Right ventricle myocardium inferior (tissue), 1 donor: ENCODE measurements at regions not wholly inside any gene's neighbourhood (a gene's known extent, or its start where the extent isn't known, plus 50 kb on each side); places are given as distances from the start of the nearest gene placed in this dataset.
A peak's percentile ranks its signal among the peaks of the same experiment; 100 is the strongest.

Source experiments
- ATAC-seq: fragments of 200-7000 bp; cut with Tn5 transposase; one replicate; pipeline ENCODE4 v1.9.1; 2020; ENCODE audit warnings: mild to moderate bottlenecking, moderate library complexity
- DNase-seq: peaks from one replicate; pipeline ENCODE4 v3.0.0; 2021; ENCODE audit errors: missing footprints
- intact Hi-C: fragments of 100-400 bp; cut with DNase I; formaldehyde crosslinking; loops from one replicate; pipeline ENCODE4 v1.11.0; 2022
- donor health status: DM: no; HTN: yes; CAD: no; lungs with severe emphysema.

- ATAC-seq (no peak), DNase-seq (no peak)
- intact Hi-C loops: no loop called here
Observed at GRCh38 chr10:123569436-123570035, 96.6 kb upstream of the GPR26 start.

- no peak for ATAC-seq
- intact Hi-C loops: no loop called here
- DNase-seq: no peak
Observed at GRCh38 chr10:123570051-123570897, 95.9 kb upstream of the GPR26 start.

- ATAC-seq: no peak
- intact Hi-C loops: no loop called here
- no peak for DNase-seq
Observed at GRCh38 chr10:123570898-123571515, 95.1 kb upstream of the GPR26 start.

- ATAC-seq (no peak), DNase-seq (no peak)
- intact Hi-C loops: no loop called here
Observed at GRCh38 chr10:123571978-123572377, 94.2 kb upstream of the GPR26 start.

- intact Hi-C loops: no loop called here
- ATAC-seq: peak; percentile 48
- DNase-seq: no peak
Observed at GRCh38 chr10:123573236-123574108, 92.7 kb upstream of the GPR26 start.

DNA sequence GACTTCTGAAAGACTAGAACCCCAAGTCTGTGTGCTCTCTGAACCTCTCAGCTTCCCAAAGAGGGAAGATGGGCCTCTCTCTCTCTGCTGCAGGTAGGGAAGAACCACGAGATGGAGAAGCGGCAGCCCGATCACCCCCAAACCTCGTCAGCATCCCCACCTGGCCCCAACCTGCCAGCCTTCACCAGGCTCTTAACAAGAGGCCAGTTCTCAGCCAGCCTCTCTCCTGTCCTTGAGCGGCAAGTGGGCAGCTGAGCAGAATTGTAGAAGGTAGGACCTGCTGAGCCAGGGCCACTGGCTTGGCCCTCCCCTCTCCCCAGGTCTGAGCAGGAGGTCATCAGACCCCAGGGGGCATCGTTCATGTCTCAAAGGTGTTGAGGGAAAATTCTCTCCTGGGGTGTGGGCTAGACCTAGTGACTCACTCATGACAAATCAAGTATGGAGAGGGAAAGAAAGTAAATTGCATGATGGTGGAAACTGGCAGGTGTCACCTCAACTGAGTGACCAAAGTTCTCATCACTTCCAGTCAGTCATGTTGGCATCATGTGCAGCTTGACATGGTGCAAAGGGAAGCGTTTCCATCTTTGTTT lies 92.0 kb upstream of the GPR26 start:
- ATAC-seq: no peak
- intact Hi-C loops: no loop called here
- no peak for DNase-seq

- DNase-seq: no peak
- intact Hi-C loops: no loop called here
- no peak for ATAC-seq
Observed at GRCh38 chr10:123575105-123575504, 91.0 kb upstream of the GPR26 start.

DNA sequence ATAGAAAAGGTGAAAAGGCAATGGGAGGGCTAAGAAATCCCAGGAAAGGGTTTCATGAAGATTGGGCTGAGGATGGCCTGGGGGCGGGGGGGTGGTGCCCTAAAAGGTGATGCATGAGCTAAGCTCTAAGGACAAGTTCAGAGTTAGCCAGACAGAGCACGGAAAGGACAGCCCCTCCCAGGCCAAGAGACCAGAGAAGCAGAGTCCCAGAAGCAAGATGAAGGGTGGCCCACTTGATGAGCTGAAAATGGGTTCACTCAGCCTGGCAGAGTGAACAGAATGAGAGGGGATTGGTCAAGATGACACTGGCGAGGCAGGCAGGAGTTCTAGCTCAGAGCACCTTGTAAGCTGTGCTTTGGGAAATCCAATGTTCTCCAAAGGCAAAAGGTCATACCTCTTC lies 89.4 kb upstream of the GPR26 start:
- DNase-seq: no peak
- intact Hi-C loops: no loop called here
- no peak for ATAC-seq

- no peak for DNase-seq
- intact Hi-C loops: no loop called here
- ATAC-seq: no peak
Observed at GRCh38 chr10:123577921-123578461, 88.2 kb upstream of the GPR26 start.

GRCh38 chr10:123578721-123579120 lies 87.4 kb upstream of the GPR26 start:
- no peak for ATAC-seq
- intact Hi-C loops: no loop called here
- no peak for DNase-seq

DNA sequence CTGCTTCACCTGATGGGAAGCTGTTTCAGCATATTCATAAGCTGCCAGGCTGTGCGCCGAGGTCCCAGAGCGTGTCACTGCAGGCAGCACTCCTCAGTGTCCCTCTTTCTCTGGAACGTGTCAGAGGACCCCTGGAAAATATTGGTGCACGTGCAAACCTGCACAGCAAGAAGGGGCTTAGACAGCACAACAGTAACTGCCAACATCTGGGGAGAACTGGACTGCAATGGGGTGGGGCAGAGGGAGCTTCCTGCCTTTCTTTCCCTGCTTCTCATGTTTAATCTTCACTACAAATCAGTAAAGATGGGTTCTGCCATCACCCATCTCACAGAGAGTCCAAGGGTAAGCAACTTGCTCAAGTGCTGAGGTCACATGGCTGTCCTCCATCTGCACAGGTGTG lies 86.5 kb upstream of the GPR26 start:
- intact Hi-C loops: loop anchor here (5.0 kb wide), 1 partner anchor 808 kb away; no protein-coding TSS in a partner anchor
- ATAC-seq (no peak), DNase-seq (no peak)

GRCh38 chr10:123580426-123580825 lies 85.7 kb upstream of the GPR26 start:
- intact Hi-C loops: loop anchor here (5.0 kb wide), 1 partner anchor 807 kb away; no protein-coding TSS in a partner anchor
- DNase-seq (no peak), ATAC-seq (no peak)

- intact Hi-C loops: loop anchor here (5.0 kb wide), 1 partner anchor 806 kb away; no protein-coding TSS in a partner anchor
- ATAC-seq (no peak), DNase-seq (no peak)
Observed at GRCh38 chr10:123581656-123582055, 84.5 kb upstream of the GPR26 start.

DNA sequence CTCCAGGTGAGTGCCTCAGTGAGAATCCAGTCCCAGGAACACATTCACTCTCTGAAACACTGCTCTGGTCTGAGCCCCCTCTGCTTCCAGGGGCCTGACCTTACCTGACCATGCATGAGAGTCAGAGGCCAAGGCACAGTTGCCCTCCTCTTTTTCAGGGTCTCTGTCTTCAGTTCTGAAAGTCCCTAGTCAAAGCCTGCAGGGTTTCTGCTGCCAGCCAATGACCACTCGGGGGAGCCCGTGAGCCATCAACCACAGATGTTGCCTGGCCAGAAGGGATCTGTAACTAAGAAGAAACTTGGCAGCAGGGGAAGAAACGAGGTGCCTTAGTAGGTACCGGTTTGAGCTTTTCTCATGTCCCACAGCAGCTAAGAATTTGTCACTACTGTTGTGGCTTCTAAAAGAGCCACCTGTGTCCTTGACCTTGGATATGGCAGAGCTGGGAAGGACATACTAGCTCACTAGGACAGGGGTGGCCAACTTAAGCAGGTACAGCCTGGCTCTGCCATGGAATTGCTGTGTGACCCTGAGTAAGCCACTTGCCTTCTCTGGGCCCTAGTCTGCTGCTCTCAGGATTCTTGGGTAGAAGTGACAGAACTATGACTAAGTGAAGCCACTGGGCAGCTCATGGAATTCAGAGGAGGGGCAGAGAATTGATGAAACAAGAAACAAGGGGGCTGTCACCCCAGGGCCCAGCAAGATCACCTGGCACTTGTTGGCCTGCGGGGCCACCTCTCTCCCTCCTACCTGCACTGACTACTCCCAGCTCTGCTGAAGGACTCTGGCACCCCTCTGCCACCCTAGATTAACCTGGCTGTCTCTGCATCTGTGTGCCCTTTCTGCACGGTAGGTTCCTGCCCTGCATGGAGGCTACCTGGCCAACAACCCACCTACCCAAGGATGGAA lies 83.8 kb upstream of the GPR26 start:
- intact Hi-C loops: loop anchor here (5.0 kb wide), 1 partner anchor 805 kb away; no protein-coding TSS in a partner anchor

DNA sequence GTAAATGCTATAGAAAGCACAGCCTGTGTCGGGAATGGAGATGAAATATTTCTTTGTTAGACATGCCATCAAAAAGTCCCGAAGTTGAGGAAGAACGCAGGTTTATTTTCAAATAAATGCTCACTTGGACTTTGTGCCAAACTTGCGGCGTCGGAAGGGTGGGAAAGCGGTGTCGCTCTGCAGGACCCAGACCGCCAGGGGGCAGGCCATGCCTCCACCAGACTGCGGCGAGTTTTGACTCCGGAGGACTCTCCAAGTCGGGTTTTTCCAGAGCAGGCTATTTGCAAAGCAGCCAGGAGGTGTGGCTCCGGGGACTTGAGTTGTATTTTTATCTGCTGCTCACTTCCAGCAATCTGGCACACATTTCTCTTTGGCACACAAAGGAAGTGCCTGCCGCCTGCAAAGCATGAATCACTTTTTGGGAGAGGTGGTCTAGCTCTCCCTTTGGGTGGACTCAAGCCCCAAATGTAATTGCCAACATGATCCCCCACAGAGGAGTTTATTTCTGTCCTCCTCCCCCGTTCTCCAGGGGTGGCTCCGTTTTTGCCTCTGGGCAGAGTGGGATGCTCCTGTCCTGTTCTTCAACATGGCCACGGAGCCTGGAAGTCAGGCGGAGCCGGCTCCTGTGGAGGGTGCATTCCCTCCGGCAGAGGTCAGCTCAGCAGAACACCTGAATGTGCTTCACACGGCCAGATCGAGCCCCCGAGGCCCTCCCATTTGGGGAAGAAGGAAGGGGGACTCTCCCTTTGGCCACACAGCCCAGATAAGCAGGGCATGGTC lies 82.3 kb upstream of the GPR26 start:
- intact Hi-C loops: loop anchor here (1.0 to 5.0 kb wide), 2 partner anchors 383 to 803 kb away; no protein-coding TSS in a partner anchor

More for the DNA sequence above, 83.8 kb upstream of the GPR26 start:
- ATAC-seq (peak; percentile 56), DNase-seq (peak; percentile 79)

GRCh38 chr10:123584419-123584775 lies 81.8 kb upstream of the GPR26 start:
- ATAC-seq: no peak
- no peak for DNase-seq
- intact Hi-C loops: loop anchor here (5.0 kb wide), 1 partner anchor 803 kb away; no protein-coding TSS in a partner anchor

More for the DNA sequence above, 82.3 kb upstream of the GPR26 start:
- peak; percentile 79 for DNase-seq
- peak; percentile 69 for ATAC-seq
